ENCODE measurements at regions not wholly inside any gene's neighbourhood (a gene's known extent, or its start where the extent isn't known, plus 50 kb on each side); places are given as distances from the start of the nearest gene placed in this dataset.

DNA sequence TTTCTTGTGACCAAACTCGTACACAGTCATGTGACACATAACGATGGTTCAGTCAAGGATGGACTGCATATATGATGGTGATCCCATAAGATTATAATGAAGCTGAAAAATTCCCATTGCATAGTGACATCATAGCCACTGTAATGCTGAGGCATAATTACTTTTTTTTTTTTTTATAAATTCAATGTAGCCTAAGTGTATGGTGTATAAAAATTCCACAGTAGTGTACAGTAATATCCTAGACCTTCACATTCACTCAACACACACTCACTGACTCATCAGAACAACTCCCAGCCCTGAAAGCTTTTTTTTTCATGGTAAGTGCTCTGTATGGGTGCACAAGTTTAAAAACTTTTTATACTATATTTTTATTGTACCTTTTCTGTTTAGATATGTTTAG, 105.0 kb downstream of the AREG start:
- intact Hi-C loops (cut with DNase I), result no loop called here
- no peaks in the 10 kb centered on the region for H3K36me3 ChIP-seq
- H3K27ac ChIP-seq, result no peak overlapping the region
- 96% methylated on average over 2 of the region's 2 CpGs for WGBS, 2 donors
- H3K9me3 ChIP-seq, result no peaks in the 10 kb centered on the region
- no peak for TF ChIP-seq POLR2A (IDR thresholded peaks at IDR 0.05)
- TF ChIP-seq, protein P1, sequence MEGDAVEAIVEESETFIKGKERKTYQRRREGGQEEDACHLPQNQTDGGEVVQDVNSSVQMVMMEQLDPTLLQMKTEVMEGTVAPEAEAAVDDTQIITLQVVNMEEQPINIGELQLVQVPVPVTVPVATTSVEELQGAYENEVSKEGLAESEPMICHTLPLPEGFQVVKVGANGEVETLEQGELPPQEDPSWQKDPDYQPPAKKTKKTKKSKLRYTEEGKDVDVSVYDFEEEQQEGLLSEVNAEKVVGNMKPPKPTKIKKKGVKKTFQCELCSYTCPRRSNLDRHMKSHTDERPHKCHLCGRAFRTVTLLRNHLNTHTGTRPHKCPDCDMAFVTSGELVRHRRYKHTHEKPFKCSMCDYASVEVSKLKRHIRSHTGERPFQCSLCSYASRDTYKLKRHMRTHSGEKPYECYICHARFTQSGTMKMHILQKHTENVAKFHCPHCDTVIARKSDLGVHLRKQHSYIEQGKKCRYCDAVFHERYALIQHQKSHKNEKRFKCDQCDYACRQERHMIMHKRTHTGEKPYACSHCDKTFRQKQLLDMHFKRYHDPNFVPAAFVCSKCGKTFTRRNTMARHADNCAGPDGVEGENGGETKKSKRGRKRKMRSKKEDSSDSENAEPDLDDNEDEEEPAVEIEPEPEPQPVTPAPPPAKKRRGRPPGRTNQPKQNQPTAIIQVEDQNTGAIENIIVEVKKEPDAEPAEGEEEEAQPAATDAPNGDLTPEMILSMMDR (IDR thresholded peaks at IDR 0.05), result no peak
- peaks cover 0 to 17% (median 6%) of the 10 kb centered on the region in 3 donors for H3K4me1 ChIP-seq
- no peak overlapping the region for H3K4me3 ChIP-seq
- DNase-seq, result no peak
- no peaks in the 10 kb centered on the region for H3K27me3 ChIP-seq

DNA sequence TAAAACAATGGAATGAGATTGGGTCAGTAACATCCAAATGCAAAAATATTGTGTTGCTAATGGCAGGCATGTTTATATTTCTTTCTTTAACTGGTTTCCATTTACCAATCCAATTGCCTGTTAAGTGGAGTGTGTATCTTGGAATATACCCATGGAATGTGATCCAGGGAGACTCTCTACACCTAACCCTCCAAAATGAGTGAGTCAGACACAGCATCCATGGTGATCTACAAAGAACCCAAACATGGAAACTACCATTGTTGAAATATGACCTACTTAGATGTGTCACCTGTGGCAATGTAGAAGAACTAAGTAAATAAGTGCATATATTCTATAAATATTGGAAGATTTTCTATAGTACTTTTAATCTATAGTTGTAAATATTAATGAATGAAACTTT, 110.3 kb downstream of the AREG start:
- no peaks in the 10 kb centered on the region for H3K27me3 ChIP-seq
- H3K4me3 ChIP-seq, result no peak overlapping the region
- no peak overlapping the region for H3K27ac ChIP-seq
- no peaks in the 10 kb centered on the region for H3K9me3 ChIP-seq
- no peaks in the 10 kb centered on the region for H3K4me1 ChIP-seq
- TF ChIP-seq, protein P1 (IDR thresholded peaks at IDR 0.05), result no peak
- TF ChIP-seq POLR2A (IDR thresholded peaks at IDR 0.05), result no peak
- DNase-seq, result no peak
- H3K36me3 ChIP-seq, result no peaks in the 10 kb centered on the region
- intact Hi-C loops (cut with DNase I), result no loop called here

DNA sequence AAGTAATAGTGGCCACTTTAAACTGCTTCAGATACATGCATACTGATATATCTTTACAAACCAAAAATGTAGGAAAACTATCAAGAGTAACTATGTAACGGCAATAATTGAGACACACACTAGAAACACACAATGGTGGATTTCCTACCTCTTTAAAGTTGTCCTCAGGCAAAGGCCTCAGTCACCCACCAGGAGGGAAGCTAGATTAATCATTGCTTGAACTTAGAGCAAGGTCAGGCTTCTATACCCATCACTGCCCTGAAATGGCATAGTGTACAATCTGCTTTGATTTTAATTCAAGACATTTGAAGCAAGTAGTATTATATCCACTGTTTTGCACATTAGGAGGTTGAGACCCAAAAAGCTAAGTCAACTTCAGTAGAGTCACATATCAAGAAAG, 110.9 kb downstream of the AREG start:
- 87 to 92% methylated on average over 1 of the region's 1 CpG for WGBS, 2 donors
- Histone ChIP-seq H3K27me3 (no peaks in the 10 kb centered on the region), H3K4me1 (no peaks in the 10 kb centered on the region), H3K9me3 (no peaks in the 10 kb centered on the region), H3K36me3 (no peaks in the 10 kb centered on the region), H3K27ac (no peak overlapping the region), H3K4me3 (no peak overlapping the region)
- intact Hi-C loops (cut with DNase I), result no loop called here
- TF ChIP-seq POLR2A (IDR thresholded peaks at IDR 0.05), result no peak
- TF ChIP-seq, protein P1 (IDR thresholded peaks at IDR 0.05), result no peak
- no peak for DNase-seq

DNA sequence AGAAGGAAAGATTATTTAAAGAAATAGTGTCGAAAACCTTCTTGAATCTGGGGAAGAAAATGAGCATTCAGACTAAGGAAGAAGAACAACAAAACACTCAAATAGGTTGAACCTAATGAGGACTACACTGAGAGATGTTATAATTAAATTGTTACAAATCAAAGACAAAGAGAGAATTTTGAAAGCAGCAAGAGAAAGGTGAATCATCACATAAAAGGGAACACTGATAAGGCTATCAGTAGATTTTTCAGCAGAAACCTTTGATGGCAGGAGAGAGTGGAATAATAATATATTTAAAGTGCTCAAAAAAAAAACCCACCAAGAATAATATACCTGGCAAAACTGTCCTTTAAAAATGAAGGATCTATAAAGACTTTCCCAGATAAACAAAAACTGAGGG, 114.9 kb downstream of the AREG start:
- Histone ChIP-seq H3K4me3 (no peak overlapping the region), H3K4me1 (no peaks in the 10 kb centered on the region), H3K27me3 (no peaks in the 10 kb centered on the region), H3K27ac (no peak overlapping the region), H3K36me3 (no peaks in the 10 kb centered on the region), H3K9me3 (no peaks in the 10 kb centered on the region)
- no peak for DNase-seq
- intact Hi-C loops (cut with DNase I), result no loop called here
- TF ChIP-seq, protein P1 (IDR thresholded peaks at IDR 0.05), result no peak
- TF ChIP-seq POLR2A (IDR thresholded peaks at IDR 0.05), result no peak
- WGBS, 2 donors, result 0 to 48% methylated on average over 1 of the region's 1 CpG

DNA sequence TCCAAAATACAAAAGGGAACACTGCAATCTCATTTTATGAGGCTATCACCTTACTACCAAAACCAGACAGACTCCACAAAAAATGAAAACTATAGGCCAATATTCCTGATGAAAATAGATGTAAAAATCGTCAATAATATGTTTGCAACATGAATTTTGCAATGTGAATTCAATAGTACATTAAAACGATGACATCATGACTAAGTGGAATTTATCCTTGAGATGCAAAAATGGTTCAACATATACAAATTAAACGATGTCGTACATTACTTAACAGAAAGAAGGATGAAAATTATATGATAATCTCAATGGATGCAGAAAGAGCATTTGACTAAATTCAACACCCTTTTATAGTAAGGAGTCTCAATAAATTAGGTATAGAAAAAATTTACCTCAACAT, 123.0 kb downstream of the AREG start:
- Histone ChIP-seq H3K27me3 (no peaks in the 10 kb centered on the region), H3K4me3 (no peak overlapping the region), H3K36me3 (no peaks in the 10 kb centered on the region), H3K27ac (no peak overlapping the region), H3K9me3 (peaks cover 0 to 8% (median 0%) of the 10 kb centered on the region in 3 donors), H3K4me1 (peaks cover 0 to 10% (median 0%) of the 10 kb centered on the region in 3 donors)
- intact Hi-C loops (cut with DNase I), result no loop called here
- DNase-seq, result no peak
- TF ChIP-seq, protein P1 (IDR thresholded peaks at IDR 0.05), result no peak
- TF ChIP-seq POLR2A (IDR thresholded peaks at IDR 0.05), result no peak
- WGBS, 2 donors, result 89 to 94% methylated on average over 4 of the region's 4 CpGs
